SK-N-SH treated with all-trans-retinoic acid at 6 μM for 48 hours (cell line): ENCODE measurements at regions not wholly inside any gene's neighbourhood (a gene's known extent, or its start where the extent isn't known, plus 50 kb on each side); places are given as distances from the start of the nearest gene placed in this dataset.

Experiments
- ARNTL ChIP-seq: fragments of 450-650 bp; formaldehyde crosslinking; IDR thresholded peaks from 2 replicates; pipeline ENCODE4 v1.5.0; 2020; ENCODE audit warnings: low read depth, mild to moderate bottlenecking, moderate library complexity, borderline replicate concordance
- PATZ1 ChIP-seq: fragments of 250-450 bp; sonication (Bioruptor Pico); IDR thresholded peaks from 2 replicates; pipeline ENCODE4 v1.8.0; 2020; ENCODE audit warnings: mild to moderate bottlenecking, moderate library complexity, borderline replicate concordance
- RARB ChIP-seq: fragments of 250-450 bp; sonication (Bioruptor Pico); IDR thresholded peaks from 2 replicates; pipeline ENCODE4 v1.8.0; 2021; ENCODE audit warnings: mild to moderate bottlenecking, moderate library complexity
- TCF4 ChIP-seq: fragments of 250-450 bp; sonication (Bioruptor Pico); IDR thresholded peaks from 2 replicates; pipeline ENCODE4 v1.8.0; 2021; ENCODE audit warnings: mild to moderate bottlenecking, moderate library complexity, borderline replicate concordance
- ZFP30 ChIP-seq: fragments of 450-650 bp; formaldehyde crosslinking; IDR thresholded peaks from 2 replicates; pipeline ENCODE4 v1.5.0; 2022; ENCODE audit warnings: mild to moderate bottlenecking, moderate library complexity
- ZNF70 ChIP-seq: fragments of 450-650 bp; formaldehyde crosslinking; IDR thresholded peaks from 2 replicates; pipeline ENCODE4 v1.5.0; 2020; ENCODE audit warnings: mild to moderate bottlenecking, moderate library complexity
- ZNF8 ChIP-seq: fragments of 450-650 bp; formaldehyde crosslinking; IDR thresholded peaks from 2 replicates; pipeline ENCODE4 v1.5.0; 2020; ENCODE audit warnings: mild to moderate bottlenecking, moderate library complexity
- TF ChIP-seq, protein P1 (sequence below): fragments of 250-450 bp; sonication (Bioruptor Pico); IDR thresholded peaks from 2 replicates; pipeline ENCODE4 v1.8.0; 2021; ENCODE audit warnings: low read depth, mild to moderate bottlenecking, moderate library complexity, borderline replicate concordance

GRCh38 chr4:62522273-62522672 is 1322.1 kb downstream of the ADGRL3 start:
- TF ChIP-seq, protein P1, sequence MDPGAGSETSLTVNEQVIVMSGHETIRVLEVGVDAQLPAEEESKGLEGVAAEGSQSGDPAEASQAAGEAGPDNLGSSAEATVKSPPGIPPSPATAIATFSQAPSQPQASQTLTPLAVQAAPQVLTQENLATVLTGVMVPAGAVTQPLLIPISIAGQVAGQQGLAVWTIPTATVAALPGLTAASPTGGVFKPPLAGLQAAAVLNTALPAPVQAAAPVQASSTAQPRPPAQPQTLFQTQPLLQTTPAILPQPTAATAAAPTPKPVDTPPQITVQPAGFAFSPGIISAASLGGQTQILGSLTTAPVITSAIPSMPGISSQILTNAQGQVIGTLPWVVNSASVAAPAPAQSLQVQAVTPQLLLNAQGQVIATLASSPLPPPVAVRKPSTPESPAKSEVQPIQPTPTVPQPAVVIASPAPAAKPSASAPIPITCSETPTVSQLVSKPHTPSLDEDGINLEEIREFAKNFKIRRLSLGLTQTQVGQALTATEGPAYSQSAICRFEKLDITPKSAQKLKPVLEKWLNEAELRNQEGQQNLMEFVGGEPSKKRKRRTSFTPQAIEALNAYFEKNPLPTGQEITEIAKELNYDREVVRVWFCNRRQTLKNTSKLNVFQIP (CRISPR knock-in tag) = no peak
- TF ChIP-seq RARB (CRISPR knock-in tag) (no peak), ARNTL (CRISPR knock-in tag) (no peak), PATZ1 (no peak), ZNF8 (CRISPR knock-in tag) (no peak), TCF4 (CRISPR knock-in tag) (no peak), ZFP30 (CRISPR knock-in tag) (no peak), ZNF70 (CRISPR knock-in tag) (no peak)
